HG02885 (cell line): ENCODE measurements at regions not wholly inside any gene's neighbourhood (a gene's known extent, or its start where the extent isn't known, plus 50 kb on each side); places are given as distances from the start of the nearest gene placed in this dataset.
A peak's percentile ranks its signal among the peaks of the same experiment; 100 is the strongest.

Experiments
- ATAC-seq: cut with Tn5 transposase; IDR thresholded peaks from one replicate; pipeline ENCODE4 v1.9.1; 2021; ENCODE audit warnings: mild to moderate bottlenecking; ENCODE audit not compliant: unreplicated experiment, poor library complexity

DNA sequence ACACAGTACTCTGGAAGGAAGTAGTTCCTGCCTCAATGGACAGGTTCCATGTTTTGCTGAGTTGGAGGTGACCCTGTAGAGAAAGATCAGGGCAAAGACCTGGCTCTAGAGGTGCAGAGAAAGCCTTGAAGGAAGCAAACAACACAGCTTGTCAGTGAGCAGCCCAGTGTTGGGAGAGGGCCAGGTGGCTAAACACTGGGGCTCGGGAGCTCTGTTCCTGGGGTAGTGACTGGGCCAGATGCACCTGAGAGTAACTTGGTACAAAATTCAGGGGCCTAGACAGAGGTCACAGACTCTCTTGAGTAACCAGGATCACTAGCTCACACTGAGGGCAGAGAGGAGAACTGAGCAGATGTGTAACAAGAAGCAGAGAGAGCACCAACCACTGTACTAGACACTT is 138.4 kb upstream of the NALF2 start:
- no peak for ATAC-seq

DNA sequence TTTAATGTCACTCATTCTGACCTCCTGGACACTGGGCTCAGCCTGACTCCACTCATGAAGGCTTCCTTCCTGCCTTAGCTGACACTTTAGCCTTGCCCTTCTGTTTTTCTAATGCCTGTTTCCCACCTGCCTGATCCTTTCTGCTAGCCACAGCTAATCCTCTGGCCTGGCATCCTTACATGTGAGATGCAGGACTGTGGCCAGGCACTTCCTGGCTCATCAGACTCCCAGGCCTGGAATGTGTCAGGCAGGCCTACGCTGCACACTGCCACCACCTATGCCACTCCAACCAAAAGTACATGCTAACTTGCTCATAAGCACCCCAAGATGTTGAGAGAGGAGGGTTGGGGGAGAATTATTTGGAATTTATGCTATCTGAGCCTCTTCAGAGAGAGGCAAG is 138.8 kb upstream of the NALF2 start:
- no peak for ATAC-seq

DNA sequence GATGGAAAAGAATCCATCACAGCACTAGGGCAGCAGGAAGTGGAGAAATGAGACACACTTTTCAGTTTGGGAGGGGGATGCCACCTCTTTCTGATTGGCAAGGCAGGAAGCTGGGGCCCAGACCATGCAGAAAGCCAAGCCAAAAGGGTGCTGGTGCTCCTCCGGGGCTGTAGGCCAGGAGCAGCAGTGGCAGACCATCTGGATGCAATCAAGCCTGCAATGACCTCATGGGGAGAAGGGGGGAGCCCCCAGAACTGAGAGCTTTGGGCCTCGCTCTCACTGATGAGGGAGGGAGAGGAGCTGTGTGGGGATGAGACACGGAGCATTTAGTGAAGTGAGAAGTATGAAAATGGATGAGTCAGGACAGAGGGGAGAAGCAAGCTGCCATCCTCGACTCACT is 141.3 kb upstream of the NALF2 start:
- peak; percentile 76 for ATAC-seq

DNA sequence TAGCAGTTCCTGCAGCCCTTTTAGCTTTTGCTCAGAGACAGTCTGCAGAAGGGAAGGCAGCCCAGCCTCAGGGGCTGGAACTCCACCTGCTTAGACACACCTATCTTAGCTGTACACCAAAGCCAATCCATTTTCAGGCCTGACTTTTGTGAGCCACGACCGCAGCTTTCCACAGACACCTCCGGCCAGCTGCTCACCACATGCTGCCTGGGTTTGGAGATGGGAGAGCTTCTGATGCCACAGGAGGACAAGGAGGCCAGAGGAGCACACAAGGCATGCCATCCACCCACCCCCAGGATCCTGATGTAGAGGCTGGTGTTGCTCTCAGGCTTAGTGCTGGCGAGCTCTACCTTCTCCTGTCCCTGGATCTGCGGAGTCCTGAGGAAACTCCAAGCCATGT is 141.8 kb upstream of the NALF2 start:
- ATAC-seq = no peak

DNA sequence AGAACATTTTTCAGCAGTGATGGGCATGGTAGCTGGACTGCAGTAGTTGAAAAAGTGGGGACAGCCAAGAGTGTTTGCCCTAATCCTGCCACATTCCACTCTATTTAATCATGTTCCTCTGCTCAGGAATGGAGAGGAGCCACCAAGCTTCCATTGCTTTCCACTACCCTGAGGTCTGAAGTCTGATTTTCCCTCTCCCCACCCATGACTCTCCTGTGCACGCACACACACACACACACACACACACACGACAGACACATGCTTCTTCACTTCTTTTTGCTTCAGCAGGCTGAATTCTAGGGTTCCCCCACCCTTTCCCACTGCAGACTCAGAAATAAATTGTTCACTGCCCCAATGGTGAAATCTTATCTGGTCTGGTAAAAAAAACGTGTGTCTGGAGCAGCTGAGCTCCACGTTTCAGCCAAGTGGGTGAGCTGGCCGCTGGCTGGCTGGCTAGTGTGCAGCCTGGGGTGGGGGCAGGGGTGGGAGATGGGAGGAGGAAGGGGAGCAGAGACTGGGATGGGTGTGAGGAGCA is 142.7 kb upstream of the NALF2 start:
- ATAC-seq = no peak

DNA sequence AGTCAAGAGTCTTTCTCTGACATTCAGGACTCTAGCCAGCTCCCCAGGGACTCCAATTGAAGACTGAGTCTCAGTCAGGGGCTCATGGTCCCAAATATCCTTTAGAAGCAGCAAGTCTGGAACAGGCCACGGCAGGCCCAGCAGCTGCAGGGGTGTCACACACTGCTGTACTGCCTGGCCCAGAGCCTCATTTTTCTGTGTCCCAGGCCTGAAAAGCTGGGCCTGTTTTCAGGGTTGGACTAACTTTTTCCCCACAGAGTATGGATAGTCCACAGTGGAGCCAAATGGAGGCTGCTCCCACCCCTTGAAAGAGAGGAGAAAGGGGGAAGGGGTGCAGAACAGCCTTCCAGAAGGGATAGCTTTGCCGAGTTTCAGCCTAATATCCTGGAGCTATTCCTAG is 146.8 kb upstream of the NALF2 start:
- no peak for ATAC-seq

DNA sequence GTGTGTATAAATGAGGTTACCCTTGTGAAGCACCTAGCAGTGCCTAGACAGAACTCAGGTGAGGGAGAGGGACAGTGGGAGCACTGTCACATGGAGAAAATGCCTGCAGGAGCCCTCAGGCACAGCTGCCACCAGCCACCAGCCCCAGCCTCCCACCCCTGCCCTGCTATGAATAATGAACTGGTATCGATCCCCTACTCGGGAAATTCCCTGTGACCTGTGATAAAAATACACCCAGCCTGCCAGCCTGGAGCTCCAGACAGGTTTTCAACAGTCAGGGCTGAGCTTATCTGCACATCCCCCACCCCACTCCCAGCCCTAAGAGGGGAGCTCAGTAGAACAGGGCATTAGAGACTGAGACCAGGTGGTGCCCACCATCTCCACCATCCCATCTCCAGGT is 159.6 kb upstream of the PJA1 start:
- no peak for ATAC-seq

DNA sequence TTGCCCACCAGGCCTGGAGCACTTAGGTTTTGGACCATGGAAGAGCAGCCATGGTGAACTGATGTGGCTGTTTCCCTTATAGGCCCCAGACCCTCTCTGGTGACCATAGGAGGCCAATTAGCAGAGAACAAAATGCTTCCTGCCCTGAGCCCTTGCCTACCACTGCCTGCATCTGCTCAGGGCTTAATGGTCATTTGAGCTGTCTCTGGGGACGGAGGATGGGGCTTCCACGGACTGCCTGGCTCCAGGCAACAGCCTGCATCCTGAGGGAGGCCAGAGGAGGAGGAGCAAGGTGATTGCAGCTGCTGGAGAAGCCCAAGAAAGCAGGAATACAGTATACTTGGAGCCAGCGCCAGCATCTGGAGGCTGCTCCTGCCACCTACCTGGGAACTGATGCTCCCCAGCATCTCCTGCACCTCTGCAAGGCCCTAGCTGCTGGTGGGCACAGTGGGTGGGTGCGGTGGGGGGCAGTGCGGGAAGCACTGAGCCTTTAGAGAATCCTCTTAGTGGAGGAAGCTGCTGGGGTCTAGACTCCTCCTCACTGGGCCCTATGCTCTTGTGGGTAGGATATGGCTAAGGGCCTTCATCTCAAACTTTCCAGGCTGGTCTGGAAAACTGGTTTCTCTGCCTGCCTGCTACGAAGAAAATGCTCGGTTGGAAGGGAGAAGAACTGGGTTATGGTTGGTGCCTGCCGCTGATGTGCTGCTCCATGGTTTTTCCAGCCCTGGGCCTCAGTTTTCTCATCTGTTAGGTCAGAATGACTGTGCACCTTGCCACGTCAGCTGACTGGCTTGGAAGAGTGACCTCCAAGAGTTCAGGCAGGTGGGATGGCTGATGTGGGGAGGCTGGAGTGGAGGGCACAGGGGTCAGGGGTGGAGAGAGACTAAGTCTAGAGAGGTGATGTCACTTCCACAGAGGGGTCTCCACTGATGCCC is 158.8 kb upstream of the PJA1 start:
- no peak for ATAC-seq

DNA sequence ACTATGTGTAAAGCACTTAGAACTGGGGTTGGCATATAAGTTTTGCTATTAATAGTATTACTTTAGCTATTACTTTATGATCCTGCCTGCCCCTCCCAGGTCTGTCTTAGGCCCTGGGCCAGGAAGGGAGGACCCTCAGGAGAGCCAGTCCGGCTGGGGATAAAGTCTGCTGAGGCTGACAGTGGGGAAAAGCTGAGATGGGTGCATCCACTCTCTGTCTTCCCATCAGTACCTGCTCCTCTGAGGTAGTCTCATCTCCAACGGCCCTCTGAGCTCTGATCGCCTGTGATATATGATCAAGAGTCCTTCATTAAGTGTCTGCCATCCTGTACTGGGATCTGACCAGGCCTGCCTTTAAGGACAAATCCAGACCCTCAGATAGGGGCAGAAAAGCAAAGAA is 156.5 kb upstream of the PJA1 start:
- no peak for ATAC-seq

DNA sequence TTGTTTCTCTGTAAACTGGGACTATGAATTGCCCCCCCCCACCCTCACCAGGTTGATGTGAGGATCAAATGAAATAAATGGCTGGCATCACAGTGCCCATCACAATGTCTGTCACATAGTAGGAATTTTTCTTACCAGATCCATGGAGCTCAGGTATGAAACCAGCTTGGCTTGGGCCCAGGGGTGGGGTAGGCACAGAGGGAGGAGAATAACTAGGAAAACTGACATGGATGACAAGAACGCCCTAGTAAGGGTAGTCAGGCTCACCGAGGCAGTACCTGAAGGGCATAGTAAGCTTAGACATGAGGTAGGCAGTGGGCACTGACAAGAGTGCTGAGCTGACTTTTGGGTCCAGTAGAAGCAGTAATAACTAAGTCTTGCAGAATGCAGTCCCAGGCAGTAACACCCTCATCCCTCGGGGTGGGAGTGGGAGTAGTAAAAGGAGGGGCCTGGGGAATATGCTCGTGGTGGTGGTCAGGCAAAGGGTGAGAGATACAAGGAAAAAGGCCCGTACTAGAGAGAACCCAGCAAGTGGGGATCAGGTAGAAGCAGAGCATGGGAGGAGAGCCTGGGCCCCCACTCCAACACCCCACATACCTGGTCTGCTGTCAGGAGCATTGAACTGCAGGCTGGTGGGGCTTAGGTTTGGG is 155.9 kb upstream of the PJA1 start:
- no peak for ATAC-seq

DNA sequence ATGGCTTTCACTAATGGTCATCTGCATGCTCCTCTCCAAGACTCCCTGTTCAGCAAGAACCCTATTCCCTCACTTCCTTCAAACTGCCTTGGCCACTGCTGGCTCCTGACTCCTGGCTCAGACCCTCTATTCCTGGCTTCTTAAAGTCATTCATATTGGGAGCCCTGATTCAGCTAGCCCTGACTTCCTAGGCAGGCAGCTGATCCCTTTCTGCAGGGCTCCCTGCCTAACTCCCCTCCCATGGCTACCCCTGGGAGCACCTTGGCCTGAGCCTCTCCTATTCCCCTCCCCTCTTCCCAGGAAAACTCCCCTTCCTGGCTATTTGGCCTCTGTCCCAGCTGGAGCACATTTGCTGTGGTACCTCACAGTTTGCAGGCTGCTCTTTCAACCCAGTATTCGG is 154.9 kb upstream of the PJA1 start:
- no peak for ATAC-seq

DNA sequence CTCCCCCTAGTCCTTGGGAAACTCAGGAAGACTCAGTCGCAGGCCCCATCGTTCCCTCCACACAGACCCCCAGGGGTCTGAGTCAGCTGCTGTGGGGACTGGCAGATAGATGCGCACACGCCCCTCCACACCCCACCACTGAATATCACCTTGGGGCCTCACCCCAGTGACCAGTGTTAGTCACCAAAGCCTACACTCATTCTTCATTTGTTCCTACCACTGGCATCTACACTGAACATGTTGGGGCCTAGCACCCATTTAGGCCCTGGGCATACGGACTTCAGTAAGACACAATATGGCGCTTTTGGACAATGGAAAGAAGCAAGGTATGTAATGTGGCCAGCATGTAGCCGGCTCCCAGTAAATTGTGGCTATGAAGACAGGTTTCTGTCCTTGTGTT is 154.1 kb upstream of the PJA1 start:
- no peak for ATAC-seq

DNA sequence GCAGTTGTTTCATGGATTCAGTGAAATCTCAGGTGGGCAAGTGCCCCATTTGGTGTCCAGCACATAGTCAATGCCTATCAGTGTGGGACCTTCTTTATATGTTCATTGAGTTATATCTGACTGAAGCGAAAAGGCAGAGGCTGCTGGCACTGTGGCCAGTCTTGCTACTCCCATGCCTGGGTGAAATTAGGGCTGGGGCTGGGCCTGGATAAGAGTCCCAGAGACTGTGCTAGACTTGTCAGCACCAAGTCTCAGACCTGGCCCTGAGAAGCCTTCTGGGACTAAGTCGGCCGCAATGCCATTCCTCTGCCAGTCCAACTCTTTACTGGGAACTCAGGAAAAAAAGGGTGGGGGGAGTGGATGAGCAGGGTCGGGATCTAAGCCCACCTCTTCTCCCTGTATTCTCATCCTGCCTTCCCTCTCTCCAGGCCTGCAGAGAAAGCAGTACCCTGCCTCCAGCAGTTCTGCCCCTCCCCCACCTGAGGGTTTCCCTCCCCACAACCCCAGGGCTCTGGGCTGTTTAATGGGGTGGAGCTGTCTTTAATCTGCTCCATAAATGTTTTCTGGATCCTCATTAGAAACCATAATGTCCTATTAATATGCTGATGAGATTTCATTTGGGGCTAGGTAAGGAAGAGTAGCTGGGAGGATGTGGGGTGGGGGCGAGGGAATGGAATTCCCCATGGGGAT is 153.5 kb upstream of the PJA1 start:
- ATAC-seq = no peak

DNA sequence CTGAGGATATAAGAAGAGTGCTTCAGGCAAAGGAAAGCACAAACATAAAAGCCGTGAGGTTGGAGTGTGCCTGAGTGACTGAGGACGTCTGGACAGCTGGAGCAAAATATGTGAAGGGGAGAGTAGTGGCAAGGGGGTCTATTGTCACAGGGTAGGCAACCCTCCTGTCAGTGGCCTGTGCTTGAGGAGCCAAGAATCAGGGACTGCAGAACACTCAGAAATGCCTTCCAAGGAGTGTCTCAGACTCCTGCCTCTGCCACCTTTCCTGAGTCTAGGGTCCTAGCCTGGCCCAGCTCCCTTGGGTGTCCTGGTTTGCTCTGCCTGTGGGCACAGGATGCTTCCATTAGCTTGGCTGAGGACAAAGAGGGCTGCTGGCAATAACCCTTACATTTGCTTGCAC is 152.5 kb upstream of the PJA1 start:
- no peak for ATAC-seq

DNA sequence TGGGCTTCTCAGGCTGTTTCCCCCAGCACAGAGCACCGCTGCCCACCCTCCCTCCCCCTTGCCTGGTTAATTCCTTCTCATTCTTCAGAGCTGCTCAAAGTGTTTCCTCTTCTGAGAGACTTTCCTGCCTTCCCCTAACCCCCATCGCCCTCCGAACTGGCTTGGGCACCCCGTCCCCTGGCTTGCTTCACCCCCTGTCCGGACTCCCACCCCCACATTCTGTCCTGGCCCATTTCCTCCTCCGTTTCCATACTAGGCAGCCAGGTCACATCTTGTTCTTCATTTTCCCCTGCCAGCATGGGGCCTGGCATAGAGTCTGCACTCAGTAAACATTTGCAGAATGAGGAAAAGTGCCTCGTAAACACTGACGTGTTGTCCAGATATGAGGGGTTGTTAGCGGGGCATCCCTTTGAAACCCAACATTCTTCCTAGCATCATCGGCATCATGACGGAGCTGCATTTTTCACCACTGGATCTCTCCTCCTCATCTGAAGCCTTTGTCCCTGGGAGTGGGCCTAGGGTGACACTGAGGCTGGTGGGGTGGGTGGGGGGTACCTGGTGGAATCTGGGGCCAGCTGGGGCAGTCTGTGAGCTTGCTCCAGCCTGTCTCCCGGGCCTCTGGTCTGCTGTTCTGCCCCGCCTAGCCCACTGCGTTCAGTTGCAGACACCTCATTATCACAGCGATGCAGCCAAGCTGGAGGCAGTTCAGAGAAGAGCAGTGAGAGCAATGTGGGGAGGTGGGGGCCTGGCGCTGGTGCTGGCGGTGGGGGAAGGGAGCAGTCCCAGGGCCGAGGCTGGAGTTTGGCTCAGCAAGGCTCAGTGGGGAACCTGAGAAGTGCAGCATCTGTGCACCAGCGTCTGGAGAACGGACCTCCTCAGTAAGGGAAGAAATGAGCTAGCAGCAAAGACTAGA is 149.4 kb upstream of the PJA1 start:
- no peak for ATAC-seq

DNA sequence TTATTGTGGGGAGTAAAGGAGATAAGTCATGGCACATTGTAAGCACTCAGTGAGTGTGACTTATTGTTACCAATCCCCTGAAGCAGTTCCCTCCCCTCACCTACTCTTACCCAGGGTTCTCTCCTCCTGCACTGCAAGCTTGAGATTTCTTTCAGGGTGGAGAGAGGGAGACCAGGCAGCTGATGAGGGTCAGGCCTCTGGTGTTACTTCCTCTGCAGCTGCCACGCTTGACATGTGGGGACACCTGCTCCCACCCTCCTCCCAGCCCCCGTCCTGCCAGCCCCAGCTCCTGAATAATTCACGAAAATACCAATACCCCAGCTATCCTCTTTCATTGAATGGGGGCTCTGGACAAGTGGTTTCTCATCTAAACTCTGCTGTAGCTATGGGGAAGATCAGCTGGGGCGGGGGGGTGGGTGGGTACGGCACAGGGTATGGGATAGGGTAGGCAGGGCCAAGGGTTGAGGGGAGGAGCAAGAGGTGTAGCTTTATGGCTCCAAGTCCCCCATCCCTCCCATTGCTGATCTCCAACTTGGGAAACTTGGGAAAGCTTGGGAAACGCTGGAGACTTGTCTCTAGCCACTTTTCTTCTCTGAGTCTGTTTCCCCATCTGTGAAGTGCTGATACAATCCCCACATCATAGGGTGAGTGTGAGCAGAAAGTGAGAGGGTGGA is 148.5 kb upstream of the PJA1 start:
- ATAC-seq = no peak

DNA sequence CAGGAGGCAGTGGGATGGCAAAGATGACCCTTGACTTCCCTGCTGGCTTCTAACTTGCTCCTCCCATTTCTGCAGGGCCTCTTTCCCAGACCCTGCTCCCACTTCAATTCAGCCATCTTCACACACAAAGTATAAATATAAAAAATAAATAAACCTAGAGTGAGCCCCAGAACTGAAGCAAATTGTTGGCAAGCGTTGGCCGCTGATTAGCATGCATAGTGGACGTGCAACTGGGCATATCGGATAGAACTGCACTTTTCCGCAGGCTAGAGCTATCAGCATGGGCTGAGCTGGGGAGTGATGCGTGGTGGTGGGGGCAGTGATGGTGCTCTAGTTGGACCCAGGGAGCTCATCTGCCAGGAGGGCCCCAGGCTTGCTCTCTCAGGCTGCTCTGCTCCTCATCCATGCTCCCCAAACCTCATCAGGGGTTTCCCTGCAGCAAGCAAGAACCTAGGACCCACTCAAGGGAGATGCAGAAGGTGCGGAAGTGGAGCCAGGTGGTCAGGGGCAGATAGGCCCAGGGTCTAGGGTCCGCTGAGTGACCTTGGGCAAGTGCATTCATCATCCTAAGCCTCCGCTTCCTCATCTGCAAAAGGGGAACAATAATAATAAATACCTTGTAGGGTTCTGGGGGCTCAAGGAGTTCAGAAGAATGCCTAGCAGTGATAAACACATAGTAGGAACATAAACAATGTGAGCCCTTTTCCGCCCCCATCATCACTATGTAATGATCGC is 146.8 kb upstream of the PJA1 start:
- ATAC-seq = no peak

DNA sequence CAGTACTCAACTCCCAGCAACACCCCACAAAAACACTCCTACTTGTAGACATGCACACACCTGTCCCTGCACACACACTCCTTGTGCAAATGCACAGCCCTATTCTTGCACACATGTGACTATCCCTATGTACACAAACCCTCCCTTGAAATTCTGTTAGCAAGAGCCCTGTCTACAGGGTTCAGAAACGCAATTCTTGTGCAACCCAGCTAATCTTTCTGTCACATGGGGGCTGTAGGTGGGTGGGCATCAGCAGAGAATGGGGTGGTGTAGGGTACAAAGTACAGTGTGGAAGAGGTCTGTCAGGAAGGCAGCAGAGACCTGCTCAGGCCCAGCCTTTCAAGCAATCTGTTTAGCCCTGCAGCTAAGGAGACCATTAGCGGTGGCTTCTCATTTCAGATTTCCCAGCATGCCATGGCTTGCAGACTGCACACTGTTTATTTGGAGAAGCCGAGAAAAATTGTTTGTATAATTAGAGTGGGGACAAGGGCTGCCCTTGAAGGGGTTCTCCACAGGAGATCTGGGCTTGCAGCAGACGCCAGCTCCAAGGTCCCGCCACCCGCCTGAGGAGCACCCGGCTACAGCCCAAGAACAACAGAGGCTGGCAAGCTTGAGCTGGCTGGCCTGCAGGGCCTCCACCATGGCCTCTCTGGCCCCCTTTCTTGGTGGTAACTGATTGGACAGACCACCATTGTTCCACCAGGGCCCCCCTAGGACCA is 144.0 kb upstream of the PJA1 start:
- no peak for ATAC-seq
